ENCODE measurements at regions not wholly inside any gene's neighbourhood (a gene's known extent, or its start where the extent isn't known, plus 50 kb on each side); places are given as distances from the start of the nearest gene placed in this dataset.

- Mint-ChIP-seq H3K36me3 (no peaks in the 10 kb centered on the region), H3K9me3 (no peaks in the 10 kb centered on the region), H3K4me3 (no peak overlapping the region), H3K27ac (no peak overlapping the region), H3K27me3 (peaks cover 2% of the 10 kb centered on the region), H3K4me1 (ENCODE audit: low read depth) (peaks cover 23% of the 10 kb centered on the region)
- CTCF ChIA-PET, result no interaction called here
- intact Hi-C loops (cut with micrococcal nuclease), result no loop called here
- no peak for DNase-seq
- POLR2A ChIA-PET, result no interaction called here
Observed at GRCh38 chr9:109959679-109960078, 179.7 kb downstream of the PALM2AKAP2 start.

GRCh38 chr9:109961626-109962025 is 181.6 kb downstream of the PALM2AKAP2 start:
- Mint-ChIP-seq H3K27me3 (peaks cover 2% of the 10 kb centered on the region), H3K4me1 (ENCODE audit: low read depth) (peaks cover 29% of the 10 kb centered on the region), H3K4me3 (no peak overlapping the region), H3K27ac (no peak overlapping the region), H3K36me3 (no peaks in the 10 kb centered on the region), H3K9me3 (no peaks in the 10 kb centered on the region)
- intact Hi-C loops (cut with micrococcal nuclease), result no loop called here
- ChIA-PET POLR2A (no interaction called here), CTCF (no interaction called here)
- DNase-seq, result no peak

GRCh38 chr9:109962215-109962614 is 182.2 kb downstream of the PALM2AKAP2 start:
- no peaks in the 10 kb centered on the region for H3K9me3 Mint-ChIP-seq
- ChIA-PET CTCF (no interaction called here), POLR2A (no interaction called here)
- no peak overlapping the region for H3K4me3 Mint-ChIP-seq
- no peaks in the 10 kb centered on the region for H3K36me3 Mint-ChIP-seq
- H3K4me1 Mint-ChIP-seq (ENCODE audit: low read depth), result peaks cover 31% of the 10 kb centered on the region
- intact Hi-C loops (cut with micrococcal nuclease), result no loop called here
- H3K27ac Mint-ChIP-seq, result no peak overlapping the region
- H3K27me3 Mint-ChIP-seq, result peaks cover 2% of the 10 kb centered on the region
- DNase-seq, result no peak

GRCh38 chr9:109963079-109963478 is 183.1 kb downstream of the PALM2AKAP2 start:
- CTCF ChIA-PET, result interaction anchor here (1.0 kb wide), 2 partner anchors 9 to 10 kb away, joined by 3 to 4 read pairs; no protein-coding TSS in a partner anchor
- H3K27ac Mint-ChIP-seq, result no peak overlapping the region
- peaks cover 38% of the 10 kb centered on the region for H3K4me1 Mint-ChIP-seq (ENCODE audit: low read depth)

GRCh38 chr9:109966643-109967368 is 186.8 kb downstream of the PALM2AKAP2 start:
- Mint-ChIP-seq H3K27me3 (no peaks in the 10 kb centered on the region), H3K27ac (peak overlapping the region; percentile 36), H3K4me3 (no peak overlapping the region), H3K36me3 (no peaks in the 10 kb centered on the region), H3K4me1 (ENCODE audit: low read depth) (peaks cover 51% of the 10 kb centered on the region), H3K9me3 (no peaks in the 10 kb centered on the region)
- no peak for DNase-seq
- ChIA-PET POLR2A (interaction anchor here (1.7 to 2.5 kb wide), 2 partner anchors 10 to 16 kb away, joined by 9 to 14 read pairs; no protein-coding TSS in a partner anchor), CTCF (interaction anchor here (0.5 to 1.9 kb wide), 6 partner anchors 9 to 185 kb away, joined by 3 to 7 read pairs (median 3); no protein-coding TSS in a partner anchor)
- intact Hi-C loops (cut with micrococcal nuclease), result no loop called here

More at GRCh38 chr9:109963079-109963478, 183.1 kb downstream of the PALM2AKAP2 start:
- peaks cover 2% of the 10 kb centered on the region for H3K27me3 Mint-ChIP-seq
- DNase-seq, result no peak
- H3K36me3 Mint-ChIP-seq, result no peaks in the 10 kb centered on the region
- POLR2A ChIA-PET, result no interaction called here
- H3K9me3 Mint-ChIP-seq, result no peaks in the 10 kb centered on the region
- intact Hi-C loops (cut with micrococcal nuclease), result no loop called here
- no peak overlapping the region for H3K4me3 Mint-ChIP-seq

GRCh38 chr9:109967651-109968642 is 187.9 kb downstream of the PALM2AKAP2 start:
- Mint-ChIP-seq H3K27ac (peak overlapping the region; percentile 66), H3K4me3 (peak overlapping the region; percentile 0), H3K36me3 (no peaks in the 10 kb centered on the region), H3K9me3 (no peaks in the 10 kb centered on the region), H3K4me1 (ENCODE audit: low read depth) (peaks cover 59% of the 10 kb centered on the region), H3K27me3 (no peaks in the 10 kb centered on the region)
- CTCF ChIA-PET, result interaction anchor here (0.7 to 1.9 kb wide), 8 partner anchors 13 to 181 kb away, joined by 3 to 7 read pairs (median 3); no protein-coding TSS in a partner anchor
- intact Hi-C loops (cut with micrococcal nuclease), result loop anchor here (1.0 kb wide), 2 partner anchors 17 to 80 kb away; no protein-coding TSS in a partner anchor
- DNase-seq, result peak; percentile 26
- POLR2A ChIA-PET, result interaction anchor here (0.6 to 2.5 kb wide), 6 partner anchors 9 to 123 kb away, joined by 3 to 14 read pairs (median 4); no protein-coding TSS in a partner anchor

GRCh38 chr9:109969011-109969410 is 189.0 kb downstream of the PALM2AKAP2 start:
- no peak for DNase-seq
- Mint-ChIP-seq H3K27ac (peak overlapping the region; percentile 52), H3K27me3 (no peaks in the 10 kb centered on the region), H3K36me3 (no peaks in the 10 kb centered on the region), H3K9me3 (no peaks in the 10 kb centered on the region), H3K4me1 (ENCODE audit: low read depth) (peaks cover 60% of the 10 kb centered on the region), H3K4me3 (no peak overlapping the region)
- CTCF ChIA-PET, result interaction anchor here (0.7 to 1.9 kb wide), 3 partner anchors 14 to 66 kb away, joined by 3 to 7 read pairs (median 3); no protein-coding TSS in a partner anchor
- intact Hi-C loops (cut with micrococcal nuclease), result no loop called here
- POLR2A ChIA-PET, result interaction anchor here (1.2 to 2.5 kb wide), 4 partner anchors 8 to 80 kb away, joined by 4 to 14 read pairs (median 6); no protein-coding TSS in a partner anchor

- DNase-seq, result no peak
- intact Hi-C loops (cut with micrococcal nuclease), result loop anchor here (5.0 to 10.0 kb wide), 2 partner anchors 852 to 1515 kb away; partner anchors contain the start of genes ECPAS and TMEM245
- POLR2A ChIA-PET, result interaction anchor here (1.7 kb wide), 1 partner anchor 80 kb away, joined by 5 read pairs; no protein-coding TSS in a partner anchor
- Mint-ChIP-seq H3K27ac (no peak overlapping the region), H3K27me3 (no peaks in the 10 kb centered on the region), H3K36me3 (no peaks in the 10 kb centered on the region), H3K9me3 (no peaks in the 10 kb centered on the region), H3K4me1 (ENCODE audit: low read depth) (peaks cover 67% of the 10 kb centered on the region), H3K4me3 (no peak overlapping the region)
- CTCF ChIA-PET, result interaction anchor here (0.5 kb wide), 1 partner anchor 82 kb away, joined by 4 read pairs; no protein-coding TSS in a partner anchor
Observed at GRCh38 chr9:109969573-109970237, 189.7 kb downstream of the PALM2AKAP2 start.

- Mint-ChIP-seq H3K9me3 (no peaks in the 10 kb centered on the region), H3K27me3 (no peaks in the 10 kb centered on the region), H3K4me1 (ENCODE audit: low read depth) (peaks cover 77% of the 10 kb centered on the region), H3K27ac (no peak overlapping the region), H3K36me3 (no peaks in the 10 kb centered on the region), H3K4me3 (no peak overlapping the region)
- no peak for DNase-seq
- intact Hi-C loops (cut with micrococcal nuclease), result loop anchor here (5.0 to 10.0 kb wide), 2 partner anchors 854 to 1514 kb away; partner anchors contain the start of genes ECPAS and TMEM245
- ChIA-PET CTCF (interaction anchor here (1.2 kb wide), 1 partner anchor 8 kb away, joined by 4 read pairs; no protein-coding TSS in a partner anchor), POLR2A (no interaction called here)
Observed at GRCh38 chr9:109971226-109971625, 191.2 kb downstream of the PALM2AKAP2 start.

- peaks cover 79% of the 10 kb centered on the region for H3K4me1 Mint-ChIP-seq (ENCODE audit: low read depth)
Observed at GRCh38 chr9:109972026-109972882, 192.3 kb downstream of the PALM2AKAP2 start.

More at GRCh38 chr9:109972026-109972882, 192.3 kb downstream of the PALM2AKAP2 start:
- Mint-ChIP-seq H3K27ac (no peak overlapping the region), H3K4me3 (no peak overlapping the region), H3K36me3 (no peaks in the 10 kb centered on the region), H3K27me3 (no peaks in the 10 kb centered on the region), H3K9me3 (no peaks in the 10 kb centered on the region)
- intact Hi-C loops (cut with micrococcal nuclease), result loop anchor here (5.0 to 10.0 kb wide), 2 partner anchors 855 to 1513 kb away; partner anchors contain the start of genes ECPAS and TMEM245
- peak; percentile 42 for DNase-seq
- CTCF ChIA-PET, result interaction anchor here (1.2 to 1.8 kb wide), 2 partner anchors 9 to 20 kb away, joined by 4 to 5 read pairs; no protein-coding TSS in a partner anchor
- POLR2A ChIA-PET, result interaction anchor here (0.7 kb wide), 1 partner anchor 21 kb away, joined by 3 read pairs; no protein-coding TSS in a partner anchor

Measured in activated CD4-positive, alpha-beta memory T cell treated with anti-CD3 and anti-CD28 coated beads for 36 hours (primary cell).